Stimulated activated CD4-positive, alpha-beta T cell treated with anti-CD3 and anti-CD28 coated beads, TNF-alpha, amount 100 ng/mL, for 24 hours (primary cell): ENCODE measurements at regions not wholly inside any gene's neighbourhood (a gene's known extent, or its start where the extent isn't known, plus 50 kb on each side); places are given as distances from the start of the nearest gene placed in this dataset.
"Not testable (repeated sequence)": the region's sequence is repeated elsewhere in the genome, so short reads cannot be mapped to it uniquely, and the experiment has no call there.

Source experiments
- DNase-seq, 3 experiments: peaks; one replicate each; pipeline ENCODE4 v3.0.0-alpha.2; 2020; ENCODE audit warnings: low read depth in 3 of 3

DNA sequence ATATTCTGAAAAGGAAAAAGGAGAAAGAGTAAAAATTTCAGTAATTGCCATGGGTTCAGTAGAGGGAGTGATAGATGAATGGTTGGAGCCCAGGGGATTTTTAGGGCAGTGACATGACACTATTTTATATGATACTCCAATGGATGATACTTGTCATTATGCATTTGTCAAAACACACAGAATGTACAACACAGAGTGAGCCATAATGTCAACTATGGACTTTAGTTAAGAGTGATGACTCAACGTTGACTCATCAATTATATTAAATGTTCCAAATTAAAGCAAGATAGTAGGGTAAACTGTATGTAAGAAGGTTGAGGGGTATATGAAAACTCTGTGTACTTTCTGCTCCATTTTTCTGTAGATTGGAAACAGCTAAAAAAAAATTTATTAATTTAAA is 586.4 kb downstream of the TAF11L14 start:
- DNase-seq = no peak

DNA sequence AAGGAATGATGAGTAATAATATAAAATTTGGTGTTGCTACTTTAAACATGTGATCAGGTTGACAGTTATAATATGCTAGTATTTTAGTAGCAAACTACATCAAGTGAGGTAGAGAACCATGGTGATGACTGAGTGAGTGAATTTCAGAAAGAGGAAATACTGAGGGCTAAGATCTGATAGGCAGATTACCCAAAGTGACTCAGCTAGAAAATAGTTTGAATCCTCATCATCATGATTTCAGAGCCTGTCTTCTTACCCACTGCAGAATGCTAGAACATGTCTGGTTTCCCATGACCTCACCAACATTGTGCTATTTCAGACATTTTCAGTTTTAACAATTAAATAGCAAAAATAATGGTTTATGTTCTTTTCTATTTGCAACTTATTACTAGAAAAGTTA is 602.1 kb downstream of the TAF11L14 start:
- no peak for DNase-seq

- DNase-seq = no peak
Measured at GRCh38 chr5:18238321-18238720, 604.1 kb downstream of the TAF11L14 start.

GRCh38 chr5:18240971-18241370 is 606.7 kb downstream of the TAF11L14 start:
- no peak for DNase-seq

- no peak for DNase-seq
Measured at GRCh38 chr5:18243846-18244245, 609.6 kb downstream of the TAF11L14 start.

DNA sequence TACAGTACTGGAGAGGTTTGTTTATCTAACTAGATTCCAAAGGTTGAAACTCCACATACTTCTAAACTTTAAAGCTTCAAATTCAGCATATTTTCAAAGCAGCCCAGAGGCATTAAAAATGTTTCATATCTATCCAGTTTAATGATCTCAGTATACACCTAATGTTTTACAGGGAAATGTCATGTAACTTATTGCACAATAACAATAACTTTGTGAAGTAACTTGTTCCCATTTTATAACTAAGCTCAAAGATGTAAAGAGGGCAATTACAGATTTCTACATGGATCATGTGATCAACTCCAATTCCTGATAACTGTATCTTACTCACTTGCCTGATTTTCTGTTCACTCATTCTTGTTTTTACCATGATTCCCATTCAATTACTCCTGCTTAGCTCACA is 610.0 kb downstream of the TAF11L14 start:
- DNase-seq = no peak

DNA sequence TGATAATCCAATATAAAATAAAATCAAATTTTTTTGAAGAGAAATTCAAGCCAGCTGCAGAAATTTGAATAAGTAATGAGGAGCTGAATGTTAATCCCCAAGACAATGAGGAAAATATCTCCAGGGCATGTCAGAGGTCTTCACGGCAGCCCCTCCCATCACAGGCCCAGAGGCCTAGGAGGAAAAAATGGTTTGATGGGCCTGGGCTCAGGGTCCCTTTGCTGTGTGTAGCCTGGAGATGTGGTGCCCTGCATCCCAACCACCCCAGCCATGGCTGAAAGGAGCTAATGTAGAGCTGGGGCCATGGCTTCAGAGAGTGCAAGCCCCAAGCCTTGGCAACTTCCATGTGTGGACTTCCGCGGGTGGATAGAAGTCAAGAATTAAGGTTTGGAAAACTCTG is 618.3 kb downstream of the TAF11L14 start:
- no peak for DNase-seq

GRCh38 chr5:18264126-18264882 is 630.0 kb downstream of the TAF11L14 start:
- no peak for DNase-seq

GRCh38 chr5:18270635-18271338 is 636.5 kb downstream of the TAF11L14 start:
- no peak for DNase-seq

DNA sequence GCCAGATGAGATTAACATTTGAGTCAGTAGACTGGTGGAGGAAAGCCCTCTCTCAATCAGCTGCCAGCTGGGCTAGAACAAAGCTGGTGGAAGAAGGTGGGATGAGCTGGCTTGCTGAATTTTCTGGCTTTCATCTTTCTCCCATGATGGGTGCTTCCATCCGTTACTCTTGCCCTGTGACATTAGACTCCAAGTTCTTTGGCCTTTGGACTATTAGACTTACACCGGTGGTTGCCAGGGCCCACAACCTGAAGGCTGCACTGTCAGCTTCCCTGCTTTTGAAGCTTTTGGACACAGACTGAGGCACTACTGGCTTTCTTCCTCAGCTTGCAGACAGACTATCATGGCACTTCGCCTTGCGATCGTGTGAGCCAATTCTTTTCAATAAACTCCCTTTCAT is 642.7 kb downstream of the TAF11L14 start:
- no peak for DNase-seq

DNA sequence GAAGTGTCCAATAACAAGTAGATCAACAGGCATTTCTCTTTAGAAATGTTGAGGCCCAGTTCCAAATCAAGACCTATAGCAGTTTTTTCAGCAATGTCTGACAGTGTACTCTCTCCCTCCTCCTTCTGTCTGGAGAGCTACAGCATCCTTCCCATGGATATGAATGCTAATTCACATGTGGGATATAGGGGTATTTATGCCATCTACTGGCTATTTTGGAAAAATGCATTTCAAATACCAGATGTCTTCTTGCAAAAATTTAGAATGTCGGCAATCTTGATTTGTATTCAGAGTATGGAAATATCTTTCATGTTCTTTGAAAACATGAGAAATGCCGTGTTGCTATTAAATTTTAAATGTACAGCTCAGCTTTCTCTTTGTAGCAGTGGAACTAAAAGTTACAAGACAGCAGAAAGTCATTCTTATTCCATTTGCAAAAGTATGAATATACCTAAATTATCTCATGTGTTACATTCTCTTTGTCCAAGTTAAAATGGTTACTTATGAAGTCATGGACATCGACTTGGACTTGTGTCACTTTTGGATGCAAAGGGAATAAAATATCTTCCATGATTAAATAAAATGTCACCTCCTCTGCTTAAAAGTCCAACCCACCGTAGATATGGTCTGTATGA is 647.8 kb downstream of the TAF11L14 start:
- no peak for DNase-seq

GRCh38 chr5:18285257-18285656 is 651.0 kb downstream of the TAF11L14 start:
- no peak for DNase-seq

DNA sequence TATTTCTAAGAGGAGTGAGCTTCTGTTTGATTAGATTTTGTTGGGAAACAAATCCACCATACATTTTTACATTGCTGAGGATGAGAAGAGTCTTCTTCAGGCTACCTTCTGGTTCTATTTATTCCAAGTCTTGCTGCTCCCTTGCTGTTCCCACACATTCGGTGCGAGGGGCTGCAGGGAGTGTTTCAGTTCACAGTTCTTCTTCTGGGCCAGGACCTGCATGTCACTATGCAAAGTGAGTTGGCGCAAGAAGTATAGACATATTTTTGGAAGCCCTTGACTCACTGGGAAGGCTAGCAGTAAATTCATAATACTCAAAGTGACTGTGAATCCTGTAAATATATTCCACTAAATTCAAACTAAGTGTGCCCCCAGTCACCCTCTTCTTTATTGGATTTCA is 657.9 kb downstream of the TAF11L14 start:
- DNase-seq = no peak

GRCh38 chr5:18295696-18296095 is 661.4 kb downstream of the TAF11L14 start:
- not testable (repeated sequence) for DNase-seq

DNA sequence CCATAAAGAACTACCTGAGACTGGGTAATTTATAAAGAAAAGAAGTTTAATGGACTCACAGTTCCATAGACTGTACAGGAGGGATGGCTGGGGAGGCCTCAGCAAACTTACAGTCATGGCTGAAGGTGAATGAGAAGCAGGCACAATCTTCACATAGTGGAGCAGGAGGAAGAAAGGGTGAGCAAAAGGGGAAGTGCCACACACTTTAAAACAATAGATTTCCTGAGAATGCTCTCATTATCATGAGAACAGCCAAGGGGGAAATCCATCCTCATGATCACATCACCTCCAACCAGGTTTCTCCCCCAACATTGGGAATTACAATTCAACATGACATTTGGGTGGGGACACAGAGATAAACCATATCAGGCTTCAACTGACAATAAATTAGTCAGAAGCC is 664.9 kb downstream of the TAF11L14 start:
- no peak for DNase-seq

GRCh38 chr5:18305288-18305924 is 671.1 kb downstream of the TAF11L14 start:
- no peak for DNase-seq

DNA sequence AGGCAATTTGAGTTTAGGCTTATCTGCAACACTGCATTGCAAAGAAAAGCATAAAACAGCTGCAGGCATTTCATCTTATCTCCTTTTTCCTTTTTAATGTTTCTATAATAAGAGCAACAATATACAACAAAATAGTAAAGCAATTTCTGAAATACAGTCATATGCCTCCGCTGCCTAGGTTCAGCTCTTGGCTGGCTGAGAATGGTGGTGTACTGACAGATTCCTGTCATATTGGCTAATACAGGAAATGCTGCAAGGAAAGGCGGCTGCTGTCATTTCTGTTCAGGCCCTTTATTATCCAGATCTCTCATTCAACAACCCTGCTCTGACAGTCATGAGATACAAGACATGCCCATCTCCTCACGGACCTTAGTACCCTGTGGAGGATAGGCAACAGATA is 677.0 kb downstream of the TAF11L14 start:
- DNase-seq = no peak

DNA sequence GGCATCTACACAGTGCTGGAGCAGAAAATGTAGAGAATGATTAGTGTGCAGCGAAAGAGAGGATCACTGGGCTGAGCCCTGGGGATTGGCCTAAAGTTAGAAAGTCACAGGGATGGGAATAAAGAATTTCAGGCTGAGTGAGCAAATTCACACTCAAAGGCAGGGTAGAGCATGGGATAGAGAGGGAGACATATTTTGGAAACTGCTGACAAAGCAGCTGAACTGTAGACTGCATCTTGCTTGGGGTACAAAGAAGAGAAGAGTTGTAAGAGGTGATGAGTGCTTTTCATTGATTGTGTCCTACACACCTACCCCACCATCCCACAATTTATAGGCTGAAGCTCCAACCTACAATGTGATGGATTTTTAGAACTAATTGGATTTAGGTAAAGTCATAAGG is 677.8 kb downstream of the TAF11L14 start:
- DNase-seq = no peak

- no peak for DNase-seq
Measured at GRCh38 chr5:18314192-18314778, 680.0 kb downstream of the TAF11L14 start.

DNA sequence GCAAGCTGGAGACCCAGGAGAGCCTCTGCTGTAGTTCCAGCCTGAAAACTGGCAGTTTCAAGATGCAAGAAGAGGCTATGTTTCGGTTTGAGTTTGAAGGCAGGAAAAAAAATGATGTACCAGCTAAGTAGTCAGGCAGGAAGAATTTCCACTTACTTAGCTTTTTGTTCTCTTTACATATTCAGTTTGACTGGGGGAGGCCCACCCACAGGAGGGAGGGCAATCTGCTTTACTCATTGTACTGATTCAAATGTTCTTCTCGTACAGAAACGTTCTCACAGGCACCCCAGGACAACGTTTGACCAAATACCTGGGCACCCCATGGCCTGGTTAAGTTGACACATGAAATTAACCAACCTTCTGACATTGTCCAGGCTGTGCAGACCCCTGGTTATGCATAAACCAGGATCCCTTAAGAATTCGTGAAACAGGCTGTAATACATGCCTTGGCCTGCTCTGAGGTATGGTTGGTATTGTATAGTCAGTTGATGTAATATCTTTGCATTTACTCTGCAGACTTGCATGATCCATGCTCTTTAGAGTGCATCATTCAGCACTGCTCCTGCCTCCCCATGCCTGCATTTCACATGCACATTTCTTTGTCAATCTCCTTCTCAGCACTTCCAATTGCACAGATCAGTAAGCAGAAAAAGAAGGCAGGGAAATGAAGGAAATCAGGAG is 687.1 kb downstream of the TAF11L14 start:
- DNase-seq = no peak

- no peak for DNase-seq
Measured at GRCh38 chr5:18323891-18324290, 689.6 kb downstream of the TAF11L14 start.

- DNase-seq = no peak
Measured at GRCh38 chr5:18325431-18325830, 691.2 kb downstream of the TAF11L14 start.
